ENCODE measurements at regions not wholly inside any gene's neighbourhood (a gene's known extent, or its start where the extent isn't known, plus 50 kb on each side); places are given as distances from the start of the nearest gene placed in this dataset.

DNA sequence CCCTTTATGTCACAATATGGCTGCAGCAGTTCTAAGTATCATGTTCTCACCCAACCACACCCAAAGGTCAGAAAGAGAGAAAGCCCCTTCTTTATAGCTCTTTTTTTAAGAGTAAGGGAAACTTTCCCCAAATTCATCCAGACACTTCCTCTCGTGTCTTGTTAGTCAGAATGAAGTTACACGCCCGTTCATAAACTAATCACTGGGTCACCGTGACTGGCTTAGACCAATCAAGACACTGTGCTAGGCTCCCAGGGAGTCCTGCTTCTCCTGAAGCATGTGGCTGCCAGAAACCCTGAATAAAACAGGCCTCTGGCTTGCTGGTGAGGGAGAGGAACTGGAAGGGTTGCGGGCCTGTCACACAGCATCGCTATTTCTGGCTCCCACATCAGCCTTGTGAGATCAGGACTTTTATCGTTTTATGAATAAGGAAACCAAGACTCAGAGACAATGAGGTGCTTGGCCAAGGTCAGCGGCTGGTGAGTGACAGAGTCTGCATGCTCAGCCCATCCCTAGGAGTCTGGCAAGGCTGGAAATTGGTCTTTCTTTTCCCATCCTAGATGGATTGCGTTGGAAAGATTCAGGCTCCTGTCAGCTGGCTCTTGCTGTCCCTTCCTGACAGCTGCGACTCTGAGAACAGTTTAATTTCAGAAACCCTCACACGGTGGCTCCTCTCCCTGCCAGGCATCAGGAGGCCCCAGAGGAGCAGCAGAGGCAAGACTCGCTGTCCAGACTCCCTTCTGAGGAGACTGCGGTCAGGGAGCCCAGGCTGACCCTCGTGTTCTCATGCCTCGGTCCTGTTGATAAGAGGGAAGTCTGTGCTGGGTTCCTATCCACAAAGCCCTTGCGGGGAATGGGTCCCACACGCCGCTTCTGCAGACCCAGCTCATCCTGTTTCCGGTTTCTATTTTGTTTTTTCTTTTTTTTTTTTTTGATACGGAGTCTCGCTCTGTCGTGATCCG lies 104.5 kb upstream of the TAF1B start:
- peak in 2 of 3 donors; percentile 17 to 26 for TF ChIP-seq POLR2AphosphoS5 (IDR thresholded peaks at IDR 0.05)
- TF ChIP-seq, protein P1, sequence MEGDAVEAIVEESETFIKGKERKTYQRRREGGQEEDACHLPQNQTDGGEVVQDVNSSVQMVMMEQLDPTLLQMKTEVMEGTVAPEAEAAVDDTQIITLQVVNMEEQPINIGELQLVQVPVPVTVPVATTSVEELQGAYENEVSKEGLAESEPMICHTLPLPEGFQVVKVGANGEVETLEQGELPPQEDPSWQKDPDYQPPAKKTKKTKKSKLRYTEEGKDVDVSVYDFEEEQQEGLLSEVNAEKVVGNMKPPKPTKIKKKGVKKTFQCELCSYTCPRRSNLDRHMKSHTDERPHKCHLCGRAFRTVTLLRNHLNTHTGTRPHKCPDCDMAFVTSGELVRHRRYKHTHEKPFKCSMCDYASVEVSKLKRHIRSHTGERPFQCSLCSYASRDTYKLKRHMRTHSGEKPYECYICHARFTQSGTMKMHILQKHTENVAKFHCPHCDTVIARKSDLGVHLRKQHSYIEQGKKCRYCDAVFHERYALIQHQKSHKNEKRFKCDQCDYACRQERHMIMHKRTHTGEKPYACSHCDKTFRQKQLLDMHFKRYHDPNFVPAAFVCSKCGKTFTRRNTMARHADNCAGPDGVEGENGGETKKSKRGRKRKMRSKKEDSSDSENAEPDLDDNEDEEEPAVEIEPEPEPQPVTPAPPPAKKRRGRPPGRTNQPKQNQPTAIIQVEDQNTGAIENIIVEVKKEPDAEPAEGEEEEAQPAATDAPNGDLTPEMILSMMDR (IDR thresholded peaks at IDR 0.05) = no peak
